ENCODE measurements at regions not wholly inside any gene's neighbourhood (a gene's known extent, or its start where the extent isn't known, plus 50 kb on each side); places are given as distances from the start of the nearest gene placed in this dataset.
A peak's percentile ranks its signal among the peaks of the same experiment; 100 is the strongest.

- DNase-seq, result no peak
These were observed 70.2 kb downstream of the RND3 start for GRCh38 chr2:150417278-150417677.

GRCh38 chr2:150415022-150415421 lies 72.4 kb downstream of the RND3 start:
- DNase-seq, result no peak

- no peak for DNase-seq
These were observed 73.6 kb downstream of the RND3 start for GRCh38 chr2:150413910-150414309.

GRCh38 chr2:150413366-150413765 lies 74.1 kb downstream of the RND3 start:
- no peak for DNase-seq

GRCh38 chr2:150410809-150411208 lies 76.7 kb downstream of the RND3 start:
- DNase-seq, result no peak

GRCh38 chr2:150409196-150409595 lies 78.3 kb downstream of the RND3 start:
- DNase-seq, result no peak

- DNase-seq, result no peak
These were observed 83.3 kb downstream of the RND3 start for GRCh38 chr2:150404147-150404546.

- DNase-seq, result peak; percentile 12
These were observed 84.0 kb downstream of the RND3 start for GRCh38 chr2:150403457-150403856.

- DNase-seq, result no peak
These were observed 84.5 kb downstream of the RND3 start for GRCh38 chr2:150402953-150403352.

- no peak for DNase-seq
These were observed 86.6 kb downstream of the RND3 start for GRCh38 chr2:150400849-150401248.

- DNase-seq, result no peak
These were observed 94.9 kb downstream of the RND3 start for GRCh38 chr2:150392614-150393013.

GRCh38 chr2:150391779-150392178 lies 95.7 kb downstream of the RND3 start:
- no peak for DNase-seq

GRCh38 chr2:150389447-150389846 lies 98.0 kb downstream of the RND3 start:
- no peak for DNase-seq

GRCh38 chr2:150388289-150388625 lies 99.2 kb downstream of the RND3 start:
- DNase-seq, result no peak

- no peak for DNase-seq
These were observed 99.7 kb downstream of the RND3 start for GRCh38 chr2:150387586-150388288.

- DNase-seq, result no peak
These were observed 102.3 kb downstream of the RND3 start for GRCh38 chr2:150385211-150385610.

GRCh38 chr2:150383587-150383986 lies 103.9 kb downstream of the RND3 start:
- DNase-seq, result no peak

GRCh38 chr2:150379166-150379565 lies 108.3 kb downstream of the RND3 start:
- no peak for DNase-seq

- DNase-seq, result no peak
These were observed 108.8 kb downstream of the RND3 start for GRCh38 chr2:150378686-150379085.

GRCh38 chr2:150376553-150377335 lies 110.7 kb downstream of the RND3 start:
- no peak for DNase-seq

GRCh38 chr2:150375333-150375732 lies 112.1 kb downstream of the RND3 start:
- DNase-seq, result no peak

GRCh38 chr2:150374492-150374891 lies 113.0 kb downstream of the RND3 start:
- no peak for DNase-seq

GRCh38 chr2:150373374-150373773 lies 114.1 kb downstream of the RND3 start:
- no peak for DNase-seq

- DNase-seq, result no peak
These were observed 116.2 kb downstream of the RND3 start for GRCh38 chr2:150371044-150371818.

All from NCI-H510A treated with DMSO at 0.1 percent for 48 hours (cell line).